GM19455 (cell line): ENCODE measurements at regions not wholly inside any gene's neighbourhood (a gene's known extent, or its start where the extent isn't known, plus 50 kb on each side); places are given as distances from the start of the nearest gene placed in this dataset.

ENCODE experiments used
- ATAC-seq: cut with Tn5 transposase; IDR thresholded peaks from one replicate; pipeline ENCODE4 v1.9.1; 2021; ENCODE audit not compliant: unreplicated experiment

GRCh38 chr7:109121599-109122300 is 552.1 kb downstream of the DNAJB9 start:
- no peak for ATAC-seq

GRCh38 chr7:109125001-109125400 is 555.3 kb downstream of the DNAJB9 start:
- ATAC-seq, result no peak

GRCh38 chr7:109126404-109127050 is 556.9 kb downstream of the DNAJB9 start:
- no peak for ATAC-seq

- ATAC-seq, result no peak
These were observed 557.5 kb downstream of the DNAJB9 start for GRCh38 chr7:109127145-109127544.

GRCh38 chr7:109131141-109131540 is 561.5 kb downstream of the DNAJB9 start:
- no peak for ATAC-seq

GRCh38 chr7:109136893-109137292 is 567.2 kb downstream of the DNAJB9 start:
- ATAC-seq, result no peak

- no peak for ATAC-seq
These were observed 585.1 kb downstream of the DNAJB9 start for GRCh38 chr7:109154748-109155147.

GRCh38 chr7:109158246-109158645 is 588.6 kb downstream of the DNAJB9 start:
- ATAC-seq, result no peak

GRCh38 chr7:109176661-109177060 is 607.0 kb downstream of the DNAJB9 start:
- no peak for ATAC-seq

- no peak for ATAC-seq
These were observed 608.7 kb downstream of the DNAJB9 start for GRCh38 chr7:109178342-109178741.

GRCh38 chr7:109179601-109180000 is 609.9 kb downstream of the DNAJB9 start:
- ATAC-seq, result no peak

- ATAC-seq, result no peak
These were observed 621.2 kb downstream of the DNAJB9 start for GRCh38 chr7:109190766-109191398.

GRCh38 chr7:109206196-109206595 is 636.5 kb downstream of the DNAJB9 start:
- no peak for ATAC-seq

GRCh38 chr7:109213081-109213480 is 643.4 kb downstream of the DNAJB9 start:
- no peak for ATAC-seq

- no peak for ATAC-seq
These were observed 645.7 kb downstream of the DNAJB9 start for GRCh38 chr7:109215341-109215740.

- no peak for ATAC-seq
These were observed 654.4 kb downstream of the DNAJB9 start for GRCh38 chr7:109224100-109224499.

GRCh38 chr7:109226699-109227098 is 657.0 kb downstream of the DNAJB9 start:
- no peak for ATAC-seq

- no peak for ATAC-seq
These were observed 665.6 kb downstream of the DNAJB9 start for GRCh38 chr7:109235316-109235715.

- no peak for ATAC-seq
These were observed 676.8 kb downstream of the DNAJB9 start for GRCh38 chr7:109246330-109247077.

- no peak for ATAC-seq
These were observed 687.3 kb downstream of the DNAJB9 start for GRCh38 chr7:109256762-109257560.

GRCh38 chr7:109259151-109259550 is 689.5 kb downstream of the DNAJB9 start:
- ATAC-seq, result no peak
